Esophagus squamous epithelium (tissue), 4 donors: ENCODE measurements at regions not wholly inside any gene's neighbourhood (a gene's known extent, or its start where the extent isn't known, plus 50 kb on each side); places are given as distances from the start of the nearest gene placed in this dataset.

Source experiments
- POLR2A ChIP-seq, 4 donors: fragments of 450-650 bp; IDR thresholded peaks; one replicate each; pipeline ENCODE4 v1.6.1; 2017; ENCODE audit warnings: antibody characterized with exemption in 4 of 4, mild to moderate bottlenecking in 4 of 4, moderate library complexity in 3 of 4
- TF ChIP-seq, protein P1 (sequence below), 6 experiments: fragments of 450-650 bp in 4 of 6; fragments of 200-600 bp in 2 of 6; sonication (generic) in 2 of 6; IDR thresholded peaks; one replicate each; pipeline ENCODE4 v1.5.1; 2016 to 2019; ENCODE audit warnings: antibody characterized with exemption in 6 of 6, mild to moderate bottlenecking in 4 of 6, moderate library complexity in 4 of 6

- no peak for TF ChIP-seq POLR2A (IDR thresholded peaks at IDR 0.05)
- TF ChIP-seq, protein P1, sequence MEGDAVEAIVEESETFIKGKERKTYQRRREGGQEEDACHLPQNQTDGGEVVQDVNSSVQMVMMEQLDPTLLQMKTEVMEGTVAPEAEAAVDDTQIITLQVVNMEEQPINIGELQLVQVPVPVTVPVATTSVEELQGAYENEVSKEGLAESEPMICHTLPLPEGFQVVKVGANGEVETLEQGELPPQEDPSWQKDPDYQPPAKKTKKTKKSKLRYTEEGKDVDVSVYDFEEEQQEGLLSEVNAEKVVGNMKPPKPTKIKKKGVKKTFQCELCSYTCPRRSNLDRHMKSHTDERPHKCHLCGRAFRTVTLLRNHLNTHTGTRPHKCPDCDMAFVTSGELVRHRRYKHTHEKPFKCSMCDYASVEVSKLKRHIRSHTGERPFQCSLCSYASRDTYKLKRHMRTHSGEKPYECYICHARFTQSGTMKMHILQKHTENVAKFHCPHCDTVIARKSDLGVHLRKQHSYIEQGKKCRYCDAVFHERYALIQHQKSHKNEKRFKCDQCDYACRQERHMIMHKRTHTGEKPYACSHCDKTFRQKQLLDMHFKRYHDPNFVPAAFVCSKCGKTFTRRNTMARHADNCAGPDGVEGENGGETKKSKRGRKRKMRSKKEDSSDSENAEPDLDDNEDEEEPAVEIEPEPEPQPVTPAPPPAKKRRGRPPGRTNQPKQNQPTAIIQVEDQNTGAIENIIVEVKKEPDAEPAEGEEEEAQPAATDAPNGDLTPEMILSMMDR (IDR thresholded peaks at IDR 0.05), result no peak
Measured at GRCh38 chr5:5971203-5971602, 407.1 kb downstream of the MED10 start.
